ENCODE measurements at regions not wholly inside any gene's neighbourhood (a gene's known extent, or its start where the extent isn't known, plus 50 kb on each side); places are given as distances from the start of the nearest gene placed in this dataset.

DNA sequence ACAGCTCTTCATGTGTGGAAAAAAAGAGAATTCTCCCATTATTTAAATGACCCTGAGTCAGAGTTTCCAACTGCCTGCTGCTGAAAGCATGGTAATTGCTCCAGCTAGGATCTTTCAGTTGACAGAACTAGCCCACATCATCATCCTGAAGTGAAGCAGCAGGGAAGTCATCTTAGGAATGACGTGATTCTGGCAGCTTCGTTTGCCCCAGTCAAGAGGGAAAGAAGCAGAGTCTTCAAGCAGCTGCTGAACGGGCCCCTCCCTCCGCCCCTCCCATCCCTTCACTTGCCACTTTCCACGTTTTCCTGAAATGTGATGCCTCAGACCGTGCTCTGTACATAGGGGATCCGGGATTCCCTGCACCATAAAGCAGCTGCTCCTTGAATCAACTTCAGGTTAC lies 455.0 kb upstream of the TMEM132C start:
- DNase-seq (ENCODE audit: low read depth, low spot score) = no peak
- Histone ChIP-seq H3K9ac (replicated peaks; ENCODE audit: extremely low read depth, insufficient read depth, low read length) (no peak overlapping the region), H3K27ac (ENCODE audit: insufficient read depth, low read depth, low read length) (no peak overlapping the region), H3K36me3 (ENCODE audit: control insufficient read depth in 2 of 2, extremely low read depth in 1 of 2, insufficient read depth in 2 of 2, low read length in 2 of 2) (no peaks in the 10 kb centered on the region), H3K9me3 (replicated peaks; ENCODE audit: control insufficient read depth, insufficient read depth, low read length) (peaks cover 12% of the 10 kb centered on the region), H3K9me1 (replicated peaks; ENCODE audit: control insufficient read depth, extremely low read depth, insufficient read depth, low read length) (no peaks in the 10 kb centered on the region), H3K79me2 (ENCODE audit: control insufficient read depth, insufficient read depth, low read length) (no peaks in the 10 kb centered on the region), H3K4me2 (ENCODE audit: insufficient read depth, low read length) (no peak overlapping the region), H3K27me3 (ENCODE audit: control insufficient read depth in 2 of 2, insufficient read depth in 2 of 2, low read length in 2 of 2) (no peaks in the 10 kb centered on the region), H3K4me3 (replicated peaks in 1 of 3; ENCODE audit: insufficient read depth in 1 of 3, low read depth in 1 of 3, low read length in 3 of 3) (no peak overlapping the region), H2AFZ (ENCODE audit: low read depth, low read length) (no peak overlapping the region), H3K4me1 (ENCODE audit: control insufficient read depth, extremely low read depth, insufficient read depth, low read length) (no peaks in the 10 kb centered on the region), H4K20me1 (replicated peaks; ENCODE audit: control insufficient read depth, extremely low read depth, insufficient read depth, low read length) (no peaks in the 10 kb centered on the region)
- CTCF ChIA-PET = no interaction called here
- dilution Hi-C loops (cut with MboI; ENCODE audit: extremely low pct_ligation_motif_present, low sequenced_read_pairs) (no loop called here), intact Hi-C loops (cut with micrococcal nuclease) (no loop called here)
- no peak for FAIRE-seq
- BruUV-seq (replicated peaks) = no TSS peak
- POLR2A ChIA-PET = no interaction called here
- TF ChIP-seq, protein P1, sequence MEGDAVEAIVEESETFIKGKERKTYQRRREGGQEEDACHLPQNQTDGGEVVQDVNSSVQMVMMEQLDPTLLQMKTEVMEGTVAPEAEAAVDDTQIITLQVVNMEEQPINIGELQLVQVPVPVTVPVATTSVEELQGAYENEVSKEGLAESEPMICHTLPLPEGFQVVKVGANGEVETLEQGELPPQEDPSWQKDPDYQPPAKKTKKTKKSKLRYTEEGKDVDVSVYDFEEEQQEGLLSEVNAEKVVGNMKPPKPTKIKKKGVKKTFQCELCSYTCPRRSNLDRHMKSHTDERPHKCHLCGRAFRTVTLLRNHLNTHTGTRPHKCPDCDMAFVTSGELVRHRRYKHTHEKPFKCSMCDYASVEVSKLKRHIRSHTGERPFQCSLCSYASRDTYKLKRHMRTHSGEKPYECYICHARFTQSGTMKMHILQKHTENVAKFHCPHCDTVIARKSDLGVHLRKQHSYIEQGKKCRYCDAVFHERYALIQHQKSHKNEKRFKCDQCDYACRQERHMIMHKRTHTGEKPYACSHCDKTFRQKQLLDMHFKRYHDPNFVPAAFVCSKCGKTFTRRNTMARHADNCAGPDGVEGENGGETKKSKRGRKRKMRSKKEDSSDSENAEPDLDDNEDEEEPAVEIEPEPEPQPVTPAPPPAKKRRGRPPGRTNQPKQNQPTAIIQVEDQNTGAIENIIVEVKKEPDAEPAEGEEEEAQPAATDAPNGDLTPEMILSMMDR (IDR thresholded peaks at IDR 0.05; ENCODE audit: extremely low read depth in 1 of 2, insufficient read depth in 1 of 2, low read depth in 1 of 2, low read length in 2 of 2) = no peak
- TF ChIP-seq EZH2 (IDR thresholded peaks at IDR 0.05; ENCODE audit: borderline replicate concordance, low read depth, low read length, severe bottlenecking) (no peak), GATA2 (IDR thresholded peaks at IDR 0.05; ENCODE audit: insufficient read depth, insufficient read length, low read depth, low read length) (no peak), JUN (IDR thresholded peaks at IDR 0.05; ENCODE audit: borderline replicate concordance, insufficient read depth, insufficient read length, low read depth) (no peak), MYC (IDR thresholded peaks at IDR 0.05; ENCODE audit: low read depth, low read length) (no peak), POLR2A (IDR thresholded peaks at IDR 0.05; ENCODE audit: low read depth, low read length) (no peak), POLR2AphosphoS5 (IDR thresholded peaks at IDR 0.05; ENCODE audit: insufficient read depth, low read depth, low read length) (no peak)
- TF ChIP-seq, protein P2, sequence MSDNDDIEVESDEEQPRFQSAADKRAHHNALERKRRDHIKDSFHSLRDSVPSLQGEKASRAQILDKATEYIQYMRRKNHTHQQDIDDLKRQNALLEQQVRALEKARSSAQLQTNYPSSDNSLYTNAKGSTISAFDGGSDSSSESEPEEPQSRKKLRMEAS (IDR thresholded peaks at IDR 0.05; ENCODE audit: insufficient read depth, insufficient read length) = no peak

Data from endothelial cell of umbilical vein (primary cell).